ENCODE measurements at regions not wholly inside any gene's neighbourhood (a gene's known extent, or its start where the extent isn't known, plus 50 kb on each side); places are given as distances from the start of the nearest gene placed in this dataset.

DNA sequence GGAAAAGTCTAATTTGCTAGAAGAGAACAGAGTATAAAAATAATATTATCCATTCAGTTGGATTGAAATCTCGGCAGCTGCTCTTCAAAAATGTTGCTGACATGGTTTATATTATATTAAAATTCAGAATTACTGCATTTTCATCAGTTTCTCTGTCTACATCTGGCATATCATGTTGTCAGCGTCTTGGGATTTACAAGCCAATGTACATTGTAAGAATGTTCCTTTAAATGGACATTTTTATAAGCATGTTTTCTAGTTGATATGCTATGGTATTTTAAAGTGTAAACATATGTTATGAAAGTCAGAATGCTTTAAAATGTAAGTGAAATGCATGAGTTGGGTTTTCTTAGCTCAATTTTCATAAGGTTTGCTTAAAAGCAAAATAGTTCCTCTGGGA is 528.1 kb upstream of the CDH8 start:
- Histone ChIP-seq H3K4me3 (replicated peaks; ENCODE audit: insufficient read depth, low read length) (no peak overlapping the region), H3K27ac (replicated peaks) (no peak overlapping the region), H3K27me3 (ENCODE audit: insufficient read depth, poor library complexity, severe bottlenecking) (no peaks in the 10 kb centered on the region)
- TF ChIP-seq, protein P1, sequence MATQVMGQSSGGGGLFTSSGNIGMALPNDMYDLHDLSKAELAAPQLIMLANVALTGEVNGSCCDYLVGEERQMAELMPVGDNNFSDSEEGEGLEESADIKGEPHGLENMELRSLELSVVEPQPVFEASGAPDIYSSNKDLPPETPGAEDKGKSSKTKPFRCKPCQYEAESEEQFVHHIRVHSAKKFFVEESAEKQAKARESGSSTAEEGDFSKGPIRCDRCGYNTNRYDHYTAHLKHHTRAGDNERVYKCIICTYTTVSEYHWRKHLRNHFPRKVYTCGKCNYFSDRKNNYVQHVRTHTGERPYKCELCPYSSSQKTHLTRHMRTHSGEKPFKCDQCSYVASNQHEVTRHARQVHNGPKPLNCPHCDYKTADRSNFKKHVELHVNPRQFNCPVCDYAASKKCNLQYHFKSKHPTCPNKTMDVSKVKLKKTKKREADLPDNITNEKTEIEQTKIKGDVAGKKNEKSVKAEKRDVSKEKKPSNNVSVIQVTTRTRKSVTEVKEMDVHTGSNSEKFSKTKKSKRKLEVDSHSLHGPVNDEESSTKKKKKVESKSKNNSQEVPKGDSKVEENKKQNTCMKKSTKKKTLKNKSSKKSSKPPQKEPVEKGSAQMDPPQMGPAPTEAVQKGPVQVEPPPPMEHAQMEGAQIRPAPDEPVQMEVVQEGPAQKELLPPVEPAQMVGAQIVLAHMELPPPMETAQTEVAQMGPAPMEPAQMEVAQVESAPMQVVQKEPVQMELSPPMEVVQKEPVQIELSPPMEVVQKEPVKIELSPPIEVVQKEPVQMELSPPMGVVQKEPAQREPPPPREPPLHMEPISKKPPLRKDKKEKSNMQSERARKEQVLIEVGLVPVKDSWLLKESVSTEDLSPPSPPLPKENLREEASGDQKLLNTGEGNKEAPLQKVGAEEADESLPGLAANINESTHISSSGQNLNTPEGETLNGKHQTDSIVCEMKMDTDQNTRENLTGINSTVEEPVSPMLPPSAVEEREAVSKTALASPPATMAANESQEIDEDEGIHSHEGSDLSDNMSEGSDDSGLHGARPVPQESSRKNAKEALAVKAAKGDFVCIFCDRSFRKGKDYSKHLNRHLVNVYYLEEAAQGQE (IDR thresholded peaks at IDR 0.05; ENCODE audit: insufficient replicate concordance, low read depth) = no peak
- TF ChIP-seq POLR2AphosphoS5 (IDR thresholded peaks at IDR 0.05; ENCODE audit: low read depth) = no peak
- TF ChIP-seq, protein P2, sequence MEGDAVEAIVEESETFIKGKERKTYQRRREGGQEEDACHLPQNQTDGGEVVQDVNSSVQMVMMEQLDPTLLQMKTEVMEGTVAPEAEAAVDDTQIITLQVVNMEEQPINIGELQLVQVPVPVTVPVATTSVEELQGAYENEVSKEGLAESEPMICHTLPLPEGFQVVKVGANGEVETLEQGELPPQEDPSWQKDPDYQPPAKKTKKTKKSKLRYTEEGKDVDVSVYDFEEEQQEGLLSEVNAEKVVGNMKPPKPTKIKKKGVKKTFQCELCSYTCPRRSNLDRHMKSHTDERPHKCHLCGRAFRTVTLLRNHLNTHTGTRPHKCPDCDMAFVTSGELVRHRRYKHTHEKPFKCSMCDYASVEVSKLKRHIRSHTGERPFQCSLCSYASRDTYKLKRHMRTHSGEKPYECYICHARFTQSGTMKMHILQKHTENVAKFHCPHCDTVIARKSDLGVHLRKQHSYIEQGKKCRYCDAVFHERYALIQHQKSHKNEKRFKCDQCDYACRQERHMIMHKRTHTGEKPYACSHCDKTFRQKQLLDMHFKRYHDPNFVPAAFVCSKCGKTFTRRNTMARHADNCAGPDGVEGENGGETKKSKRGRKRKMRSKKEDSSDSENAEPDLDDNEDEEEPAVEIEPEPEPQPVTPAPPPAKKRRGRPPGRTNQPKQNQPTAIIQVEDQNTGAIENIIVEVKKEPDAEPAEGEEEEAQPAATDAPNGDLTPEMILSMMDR (IDR thresholded peaks at IDR 0.05; ENCODE audit: insufficient read depth, low read length) = no peak
- TF ChIP-seq GABPA (IDR thresholded peaks at IDR 0.05; ENCODE audit: low read depth) = no peak
- no peak for TF ChIP-seq SPI1 (IDR thresholded peaks at IDR 0.05; ENCODE audit: borderline replicate concordance, low read depth)
- no peak for DNase-seq (ENCODE audit: low read depth in 1 of 2, low spot score in 1 of 2)

DNA sequence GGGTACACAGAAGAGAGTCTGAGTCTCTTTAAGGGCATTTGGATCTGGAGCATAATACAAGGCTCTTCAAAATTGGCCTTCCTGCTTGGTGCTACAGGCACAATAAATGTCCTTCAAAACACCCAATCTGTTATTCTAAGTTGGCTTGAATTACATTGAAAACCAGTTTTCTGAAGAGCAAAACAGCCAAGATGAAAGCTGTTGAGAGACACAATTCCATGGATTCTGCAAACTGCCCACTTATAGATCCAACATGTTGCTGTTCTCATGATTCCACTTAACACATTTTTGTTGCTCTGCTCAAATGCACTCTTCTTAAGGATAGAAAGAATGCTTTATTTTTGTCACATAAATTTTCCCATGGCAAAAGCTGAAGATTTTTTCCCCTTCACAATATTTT is 525.9 kb upstream of the CDH8 start:
- no peak for DNase-seq (ENCODE audit: low read depth in 1 of 2, low spot score in 1 of 2)
- Histone ChIP-seq H3K27ac (replicated peaks) (no peak overlapping the region), H3K27me3 (ENCODE audit: insufficient read depth, poor library complexity, severe bottlenecking) (no peaks in the 10 kb centered on the region), H3K4me3 (replicated peaks; ENCODE audit: insufficient read depth, low read length) (no peak overlapping the region)
- no peak for TF ChIP-seq SPI1 (IDR thresholded peaks at IDR 0.05; ENCODE audit: borderline replicate concordance, low read depth)
- TF ChIP-seq, protein P2 (IDR thresholded peaks at IDR 0.05; ENCODE audit: insufficient read depth, low read length) = no peak
- no peak for TF ChIP-seq POLR2AphosphoS5 (IDR thresholded peaks at IDR 0.05; ENCODE audit: low read depth)
- TF ChIP-seq, protein P1 (IDR thresholded peaks at IDR 0.05; ENCODE audit: insufficient replicate concordance, low read depth) = no peak
- TF ChIP-seq GABPA (IDR thresholded peaks at IDR 0.05; ENCODE audit: low read depth) = no peak

DNA sequence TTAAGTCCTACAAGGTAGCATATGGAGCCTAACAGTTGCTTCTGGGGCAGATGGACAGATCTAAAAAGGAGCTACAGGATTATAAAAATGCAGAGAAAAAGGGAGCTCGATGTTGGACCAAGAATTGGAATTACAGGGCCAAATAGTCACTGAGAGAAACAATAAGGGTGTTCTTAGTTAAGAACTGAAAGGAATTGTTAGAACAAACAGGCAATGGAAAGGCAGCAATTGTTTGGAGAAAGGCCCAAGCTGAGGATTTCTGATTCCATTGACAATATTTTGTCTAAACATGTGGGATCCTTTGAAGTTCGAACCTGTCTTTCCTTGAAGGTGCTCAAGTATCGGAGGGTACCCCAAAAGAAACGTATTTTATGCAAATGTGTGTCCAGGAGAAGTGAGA is 513.6 kb upstream of the CDH8 start:
- TF ChIP-seq, protein P2 (IDR thresholded peaks at IDR 0.05; ENCODE audit: insufficient read depth, low read length) = no peak
- TF ChIP-seq SPI1 (IDR thresholded peaks at IDR 0.05; ENCODE audit: borderline replicate concordance, low read depth) (no peak), POLR2AphosphoS5 (IDR thresholded peaks at IDR 0.05; ENCODE audit: low read depth) (no peak), GABPA (IDR thresholded peaks at IDR 0.05; ENCODE audit: low read depth) (no peak)
- TF ChIP-seq, protein P1 (IDR thresholded peaks at IDR 0.05; ENCODE audit: insufficient replicate concordance, low read depth) = no peak
- Histone ChIP-seq H3K4me3 (replicated peaks; ENCODE audit: insufficient read depth, low read length) (no peak overlapping the region), H3K27me3 (ENCODE audit: insufficient read depth, poor library complexity, severe bottlenecking) (no peaks in the 10 kb centered on the region), H3K27ac (replicated peaks) (no peak overlapping the region)
- no peak for DNase-seq (ENCODE audit: low read depth in 1 of 2, low spot score in 1 of 2)

Measured in HL-60 (cell line).